ENCODE measurements at regions not wholly inside any gene's neighbourhood (a gene's known extent, or its start where the extent isn't known, plus 50 kb on each side); places are given as distances from the start of the nearest gene placed in this dataset.

- no peak overlapping the region for H3K4me3 Mint-ChIP-seq
- no peaks in the 10 kb centered on the region for H3K27me3 Mint-ChIP-seq (ENCODE audit: low read depth)
- no peak for TF ChIP-seq CTCF (IDR thresholded peaks at IDR 0.05; ENCODE audit: unreplicated experiment in 3 of 3)
- no peaks in the 10 kb centered on the region for H3K36me3 Mint-ChIP-seq (ENCODE audit: low read depth)
- peaks cover 3% of the 10 kb centered on the region for H3K9me3 Mint-ChIP-seq
- H3K4me1 Mint-ChIP-seq, result no peaks in the 10 kb centered on the region
- no peak overlapping the region for H3K27ac Mint-ChIP-seq
These were observed 167.2 kb downstream of the NUP35 start for GRCh38 chr2:183291436-183291835.

GRCh38 chr2:183292028-183292427 lies 167.8 kb downstream of the NUP35 start:
- H3K4me3 Mint-ChIP-seq, result no peak overlapping the region
- no peak overlapping the region for H3K27ac Mint-ChIP-seq
- H3K36me3 Mint-ChIP-seq (ENCODE audit: low read depth), result no peaks in the 10 kb centered on the region
- no peaks in the 10 kb centered on the region for H3K27me3 Mint-ChIP-seq (ENCODE audit: low read depth)
- no peaks in the 10 kb centered on the region for H3K4me1 Mint-ChIP-seq
- peaks cover 6% of the 10 kb centered on the region for H3K9me3 Mint-ChIP-seq
- TF ChIP-seq CTCF (IDR thresholded peaks at IDR 0.05; ENCODE audit: unreplicated experiment in 3 of 3), result no peak

- no peaks in the 10 kb centered on the region for H3K27me3 Mint-ChIP-seq (ENCODE audit: low read depth)
- H3K27ac Mint-ChIP-seq, result no peak overlapping the region
- TF ChIP-seq CTCF (IDR thresholded peaks at IDR 0.05; ENCODE audit: unreplicated experiment in 3 of 3), result no peak
- no peaks in the 10 kb centered on the region for H3K4me1 Mint-ChIP-seq
- no peak overlapping the region for H3K4me3 Mint-ChIP-seq
- H3K9me3 Mint-ChIP-seq, result peaks cover 8% of the 10 kb centered on the region
- H3K36me3 Mint-ChIP-seq (ENCODE audit: low read depth), result no peaks in the 10 kb centered on the region
These were observed 215.1 kb downstream of the NUP35 start for GRCh38 chr2:183339311-183339710.

GRCh38 chr2:183341057-183341456 lies 216.8 kb downstream of the NUP35 start:
- no peaks in the 10 kb centered on the region for H3K36me3 Mint-ChIP-seq (ENCODE audit: low read depth)
- peaks cover 6% of the 10 kb centered on the region for H3K9me3 Mint-ChIP-seq
- TF ChIP-seq CTCF (IDR thresholded peaks at IDR 0.05; ENCODE audit: unreplicated experiment in 3 of 3), result no peak
- no peak overlapping the region for H3K27ac Mint-ChIP-seq
- H3K4me3 Mint-ChIP-seq, result no peak overlapping the region
- H3K27me3 Mint-ChIP-seq (ENCODE audit: low read depth), result no peaks in the 10 kb centered on the region
- no peaks in the 10 kb centered on the region for H3K4me1 Mint-ChIP-seq

GRCh38 chr2:183347969-183348368 lies 223.7 kb downstream of the NUP35 start:
- no peaks in the 10 kb centered on the region for H3K4me1 Mint-ChIP-seq
- TF ChIP-seq CTCF (IDR thresholded peaks at IDR 0.05; ENCODE audit: unreplicated experiment in 3 of 3), result no peak
- no peak overlapping the region for H3K27ac Mint-ChIP-seq
- no peaks in the 10 kb centered on the region for H3K9me3 Mint-ChIP-seq
- H3K27me3 Mint-ChIP-seq (ENCODE audit: low read depth), result peaks cover 3% of the 10 kb centered on the region
- no peak overlapping the region for H3K4me3 Mint-ChIP-seq
- H3K36me3 Mint-ChIP-seq (ENCODE audit: low read depth), result no peaks in the 10 kb centered on the region

GRCh38 chr2:183348492-183348891 lies 224.2 kb downstream of the NUP35 start:
- TF ChIP-seq CTCF (IDR thresholded peaks at IDR 0.05; ENCODE audit: unreplicated experiment in 3 of 3), result no peak
- H3K9me3 Mint-ChIP-seq, result no peaks in the 10 kb centered on the region
- H3K27ac Mint-ChIP-seq, result no peak overlapping the region
- no peak overlapping the region for H3K4me3 Mint-ChIP-seq
- peaks cover 3% of the 10 kb centered on the region for H3K27me3 Mint-ChIP-seq (ENCODE audit: low read depth)
- H3K4me1 Mint-ChIP-seq, result no peaks in the 10 kb centered on the region
- H3K36me3 Mint-ChIP-seq (ENCODE audit: low read depth), result no peaks in the 10 kb centered on the region

Measured in nephron (organoid).